ENCODE measurements at regions not wholly inside any gene's neighbourhood (a gene's known extent, or its start where the extent isn't known, plus 50 kb on each side); places are given as distances from the start of the nearest gene placed in this dataset.

- no peak for DNase-seq
Observed at GRCh38 chr12:58601529-58601928, 318.8 kb downstream of the LRIG3 start.

- no peak for DNase-seq
Observed at GRCh38 chr12:58602179-58602578, 318.1 kb downstream of the LRIG3 start.

GRCh38 chr12:58602736-58603135 lies 317.6 kb downstream of the LRIG3 start:
- no peak for DNase-seq

GRCh38 chr12:58607805-58608204 lies 312.5 kb downstream of the LRIG3 start:
- no peak for DNase-seq

- no peak for DNase-seq
Observed at GRCh38 chr12:58608711-58609110, 311.6 kb downstream of the LRIG3 start.

- DNase-seq = no peak
Observed at GRCh38 chr12:58615047-58615446, 305.3 kb downstream of the LRIG3 start.

GRCh38 chr12:58615576-58615975 lies 304.7 kb downstream of the LRIG3 start:
- no peak for DNase-seq

GRCh38 chr12:58616618-58617017 lies 303.7 kb downstream of the LRIG3 start:
- DNase-seq = no peak

- DNase-seq = no peak
Observed at GRCh38 chr12:58621126-58621525, 299.2 kb downstream of the LRIG3 start.

GRCh38 chr12:58629376-58629775 lies 290.9 kb downstream of the LRIG3 start:
- DNase-seq = no peak

GRCh38 chr12:58633479-58633878 lies 286.8 kb downstream of the LRIG3 start:
- DNase-seq = no peak

GRCh38 chr12:58639318-58639934 lies 280.9 kb downstream of the LRIG3 start:
- no peak for DNase-seq

- no peak for DNase-seq
Observed at GRCh38 chr12:58640314-58640713, 280.0 kb downstream of the LRIG3 start.

- DNase-seq = no peak
Observed at GRCh38 chr12:58645946-58646345, 274.4 kb downstream of the LRIG3 start.

GRCh38 chr12:58647495-58647894 lies 272.8 kb downstream of the LRIG3 start:
- DNase-seq = no peak

- no peak for DNase-seq
Observed at GRCh38 chr12:58648176-58648575, 272.1 kb downstream of the LRIG3 start.

GRCh38 chr12:58651850-58652249 lies 268.5 kb downstream of the LRIG3 start:
- no peak for DNase-seq

GRCh38 chr12:58654021-58654420 lies 266.3 kb downstream of the LRIG3 start:
- DNase-seq = no peak

GRCh38 chr12:58655375-58655774 lies 264.9 kb downstream of the LRIG3 start:
- no peak for DNase-seq

- no peak for DNase-seq
Observed at GRCh38 chr12:58656254-58657009, 263.9 kb downstream of the LRIG3 start.

GRCh38 chr12:58657190-58657589 lies 263.1 kb downstream of the LRIG3 start:
- DNase-seq = no peak

GRCh38 chr12:58665375-58665774 lies 254.9 kb downstream of the LRIG3 start:
- DNase-seq = no peak

GRCh38 chr12:58668233-58668632 lies 252.1 kb downstream of the LRIG3 start:
- no peak for DNase-seq

GRCh38 chr12:58668871-58669270 lies 251.4 kb downstream of the LRIG3 start:
- DNase-seq = no peak

GRCh38 chr12:58670623-58671022 lies 249.7 kb downstream of the LRIG3 start:
- DNase-seq = no peak

Data from NCI-H526 (cell line).